ENCODE measurements at regions not wholly inside any gene's neighbourhood (a gene's known extent, or its start where the extent isn't known, plus 50 kb on each side); places are given as distances from the start of the nearest gene placed in this dataset.

- H3K36me3 ChIP-seq (ENCODE audit: control insufficient read depth, insufficient read depth, low read length): no peaks in the 10 kb centered on the region
- H3K4me1 ChIP-seq (ENCODE audit: control insufficient read depth, insufficient read depth, low read length): no peaks in the 10 kb centered on the region; the same call in 1 of the 2 replicates
- no peak overlapping the region for H3K27ac ChIP-seq (ENCODE audit: low read depth, low read length)
- no peaks in the 10 kb centered on the region for H3K27me3 ChIP-seq (ENCODE audit: control insufficient read depth, insufficient read depth, low read length)
- H3K4me3 ChIP-seq (ENCODE audit: low read depth, low read length): no peak overlapping the region
- H3K9me3 ChIP-seq (ENCODE audit: control insufficient read depth, insufficient read depth, low read length): no peaks in the 10 kb centered on the region
- H3K9ac ChIP-seq (ENCODE audit: low read depth, low read length): no peak overlapping the region
Observed at GRCh38 chr5:169415371-169415770, 114.4 kb upstream of the SLIT3 start.

- no peaks in the 10 kb centered on the region for H3K36me3 ChIP-seq (ENCODE audit: control insufficient read depth, insufficient read depth, low read length)
- no peak overlapping the region for H3K27ac ChIP-seq (ENCODE audit: low read depth, low read length)
- H3K27me3 ChIP-seq (ENCODE audit: control insufficient read depth, insufficient read depth, low read length): no peaks in the 10 kb centered on the region
- H3K4me1 ChIP-seq (ENCODE audit: control insufficient read depth, insufficient read depth, low read length): no peaks in the 10 kb centered on the region; the same call in 1 of the 2 replicates
- no peak overlapping the region for H3K9ac ChIP-seq (ENCODE audit: low read depth, low read length)
- no peak overlapping the region for H3K4me3 ChIP-seq (ENCODE audit: low read depth, low read length)
- H3K9me3 ChIP-seq (ENCODE audit: control insufficient read depth, insufficient read depth, low read length): no peaks in the 10 kb centered on the region
Observed at GRCh38 chr5:169413416-169413815, 112.5 kb upstream of the SLIT3 start.

- Histone ChIP-seq H3K4me3 (ENCODE audit: low read depth, low read length) (no peak overlapping the region), H3K27me3 (ENCODE audit: control insufficient read depth, insufficient read depth, low read length) (no peaks in the 10 kb centered on the region), H3K4me1 (ENCODE audit: control insufficient read depth, insufficient read depth, low read length) (no peaks in the 10 kb centered on the region; the same call in 1 of the 2 replicates), H3K9ac (ENCODE audit: low read depth, low read length) (no peak overlapping the region), H3K9me3 (ENCODE audit: control insufficient read depth, insufficient read depth, low read length) (no peaks in the 10 kb centered on the region), H3K27ac (ENCODE audit: low read depth, low read length) (no peak overlapping the region), H3K36me3 (ENCODE audit: control insufficient read depth, insufficient read depth, low read length) (no peaks in the 10 kb centered on the region)
Observed at GRCh38 chr5:169412831-169413230, 111.9 kb upstream of the SLIT3 start.

DNA sequence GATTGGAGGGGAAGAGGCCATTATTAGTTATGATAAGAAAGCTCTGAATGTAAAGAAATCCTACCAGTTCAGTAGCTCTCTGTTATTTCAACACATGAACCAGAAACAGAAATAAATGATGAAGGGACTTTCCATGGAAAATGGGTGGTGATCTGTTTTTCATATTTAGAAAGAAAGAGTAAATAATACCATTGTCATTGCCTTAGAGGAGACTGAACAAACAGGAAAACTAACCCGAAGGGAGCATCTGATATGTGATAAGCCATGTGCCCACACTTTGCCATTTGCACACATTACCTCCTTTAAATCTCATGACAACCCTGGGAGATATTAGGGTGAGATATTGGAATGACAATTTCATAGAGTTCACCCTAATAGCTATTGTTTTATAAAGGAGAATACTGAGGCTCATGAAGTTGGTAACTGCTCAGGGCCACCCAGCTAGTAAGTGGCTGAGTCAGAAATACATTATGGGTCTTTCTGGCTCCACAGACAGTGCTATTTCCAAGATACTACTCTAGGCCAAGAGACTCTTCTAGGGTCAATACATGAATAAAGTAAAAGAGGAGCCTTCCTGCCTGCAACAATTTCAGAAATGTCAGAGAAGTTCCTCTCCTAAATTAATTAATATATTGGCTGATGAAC lies 111.0 kb upstream of the SLIT3 start:
- H3K27ac ChIP-seq (ENCODE audit: low read depth, low read length): no peak overlapping the region
- H3K27me3 ChIP-seq (ENCODE audit: control insufficient read depth, insufficient read depth, low read length): no peaks in the 10 kb centered on the region
- no peaks in the 10 kb centered on the region for H3K9me3 ChIP-seq (ENCODE audit: control insufficient read depth, insufficient read depth, low read length)
- H3K9ac ChIP-seq (ENCODE audit: low read depth, low read length): no peak overlapping the region
- no peaks in the 10 kb centered on the region for H3K36me3 ChIP-seq (ENCODE audit: control insufficient read depth, insufficient read depth, low read length)
- H3K4me1 ChIP-seq (ENCODE audit: control insufficient read depth, insufficient read depth, low read length): no peaks in the 10 kb centered on the region; the same call in 1 of the 2 replicates
- no peak overlapping the region for H3K4me3 ChIP-seq (ENCODE audit: low read depth, low read length)

DNA sequence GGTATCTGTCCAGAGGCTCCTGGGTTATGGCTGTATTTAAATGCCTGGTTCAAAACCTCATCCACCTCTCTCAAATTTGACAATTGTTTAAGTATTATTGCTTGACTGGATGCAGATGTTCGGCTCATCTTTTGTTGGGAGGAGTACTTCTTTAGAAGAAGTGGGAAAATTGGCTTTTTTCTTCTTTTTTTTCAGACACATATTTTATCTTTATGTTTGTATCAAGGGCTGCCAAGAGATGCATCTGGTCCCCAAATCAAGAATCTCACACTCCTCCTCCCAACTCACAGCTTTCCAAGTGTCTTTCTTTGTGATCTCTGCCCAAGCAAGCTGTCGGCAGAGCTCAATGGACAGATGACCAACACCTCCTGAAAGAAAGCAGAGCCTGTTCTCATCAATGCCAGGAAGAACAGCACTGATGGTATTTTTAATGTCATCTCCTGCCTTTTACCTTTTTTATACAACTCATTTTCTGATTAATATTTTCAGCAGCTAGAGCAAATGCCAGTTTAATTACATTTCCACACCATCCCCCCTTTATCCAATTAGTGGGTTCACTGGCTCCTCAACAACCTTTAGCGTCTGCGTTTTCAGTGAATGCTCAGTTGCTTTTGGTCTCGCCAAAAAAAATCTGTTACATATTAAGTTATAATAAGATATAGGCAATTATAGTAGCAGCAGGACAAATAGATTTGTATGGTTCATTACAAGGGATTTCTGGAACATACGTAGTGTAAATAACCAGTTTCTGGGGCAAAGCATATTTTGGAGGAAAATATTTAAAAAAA lies 110.3 kb upstream of the SLIT3 start:
- H3K4me3 ChIP-seq (ENCODE audit: low read depth, low read length): no peak overlapping the region
- H3K27ac ChIP-seq (ENCODE audit: low read depth, low read length): no peak overlapping the region
- H3K27me3 ChIP-seq (ENCODE audit: control insufficient read depth, insufficient read depth, low read length): no peaks in the 10 kb centered on the region
- H3K4me1 ChIP-seq (ENCODE audit: control insufficient read depth, insufficient read depth, low read length): no peaks in the 10 kb centered on the region
- no peaks in the 10 kb centered on the region for H3K9me3 ChIP-seq (ENCODE audit: control insufficient read depth, insufficient read depth, low read length)
- no peaks in the 10 kb centered on the region for H3K36me3 ChIP-seq (ENCODE audit: control insufficient read depth, insufficient read depth, low read length)
- no peak overlapping the region for H3K9ac ChIP-seq (ENCODE audit: low read depth, low read length)

GRCh38 chr5:169408731-169409130 lies 107.8 kb upstream of the SLIT3 start:
- Histone ChIP-seq H3K9ac (ENCODE audit: low read depth, low read length) (no peak overlapping the region), H3K36me3 (ENCODE audit: control insufficient read depth, insufficient read depth, low read length) (no peaks in the 10 kb centered on the region), H3K27ac (ENCODE audit: low read depth, low read length) (no peak overlapping the region), H3K27me3 (ENCODE audit: control insufficient read depth, insufficient read depth, low read length) (no peaks in the 10 kb centered on the region), H3K9me3 (ENCODE audit: control insufficient read depth, insufficient read depth, low read length) (no peaks in the 10 kb centered on the region), H3K4me3 (ENCODE audit: low read depth, low read length) (no peak overlapping the region), H3K4me1 (ENCODE audit: control insufficient read depth, insufficient read depth, low read length) (no peaks in the 10 kb centered on the region)

GRCh38 chr5:169408171-169408570 lies 107.2 kb upstream of the SLIT3 start:
- H3K9me3 ChIP-seq (ENCODE audit: control insufficient read depth, insufficient read depth, low read length): no peaks in the 10 kb centered on the region
- H3K27me3 ChIP-seq (ENCODE audit: control insufficient read depth, insufficient read depth, low read length): no peaks in the 10 kb centered on the region
- H3K36me3 ChIP-seq (ENCODE audit: control insufficient read depth, insufficient read depth, low read length): no peaks in the 10 kb centered on the region
- no peak overlapping the region for H3K27ac ChIP-seq (ENCODE audit: low read depth, low read length)
- no peaks in the 10 kb centered on the region for H3K4me1 ChIP-seq (ENCODE audit: control insufficient read depth, insufficient read depth, low read length)
- H3K9ac ChIP-seq (ENCODE audit: low read depth, low read length): no peak overlapping the region
- no peak overlapping the region for H3K4me3 ChIP-seq (ENCODE audit: low read depth, low read length)

GRCh38 chr5:169404223-169404622 lies 103.3 kb upstream of the SLIT3 start:
- no peaks in the 10 kb centered on the region for H3K27me3 ChIP-seq (ENCODE audit: control insufficient read depth, insufficient read depth, low read length)
- H3K4me1 ChIP-seq (ENCODE audit: control insufficient read depth, insufficient read depth, low read length): no peaks in the 10 kb centered on the region
- H3K36me3 ChIP-seq (ENCODE audit: control insufficient read depth, insufficient read depth, low read length): no peaks in the 10 kb centered on the region
- no peak overlapping the region for H3K27ac ChIP-seq (ENCODE audit: low read depth, low read length)
- H3K4me3 ChIP-seq (ENCODE audit: low read depth, low read length): no peak overlapping the region
- no peak overlapping the region for H3K9ac ChIP-seq (ENCODE audit: low read depth, low read length)
- H3K9me3 ChIP-seq (ENCODE audit: control insufficient read depth, insufficient read depth, low read length): no peaks in the 10 kb centered on the region

DNA sequence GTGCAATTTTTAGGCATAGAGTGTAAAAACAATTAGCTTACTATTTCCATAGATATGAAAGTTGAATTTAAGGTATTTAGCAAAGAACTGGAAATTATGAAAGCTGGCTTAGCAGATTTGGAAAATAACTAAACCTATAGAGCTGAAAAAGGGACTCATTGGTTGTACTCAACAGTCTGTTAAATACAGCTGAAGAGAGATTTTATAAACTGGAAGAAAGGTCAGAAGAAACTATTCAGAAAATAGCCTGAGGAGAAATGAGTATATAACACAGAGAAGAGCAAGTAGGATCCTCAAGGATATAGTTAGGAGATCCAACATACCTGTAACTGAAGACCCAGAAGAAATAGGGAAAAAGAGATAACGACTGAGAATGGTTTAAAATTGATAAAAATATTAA lies 97.6 kb upstream of the SLIT3 start:
- no peak overlapping the region for H3K4me3 ChIP-seq (ENCODE audit: low read depth, low read length)
- no peak overlapping the region for H3K9ac ChIP-seq (ENCODE audit: low read depth, low read length)
- no peaks in the 10 kb centered on the region for H3K27me3 ChIP-seq (ENCODE audit: control insufficient read depth, insufficient read depth, low read length)
- no peaks in the 10 kb centered on the region for H3K4me1 ChIP-seq (ENCODE audit: control insufficient read depth, insufficient read depth, low read length)
- peaks cover 7% of the 10 kb centered on the region; the same call in 1 of the 2 replicates for H3K9me3 ChIP-seq (ENCODE audit: control insufficient read depth, insufficient read depth, low read length)
- H3K27ac ChIP-seq (ENCODE audit: low read depth, low read length): no peak overlapping the region
- H3K36me3 ChIP-seq (ENCODE audit: control insufficient read depth, insufficient read depth, low read length): no peaks in the 10 kb centered on the region

GRCh38 chr5:169395136-169395535 lies 94.2 kb upstream of the SLIT3 start:
- H3K4me3 ChIP-seq (ENCODE audit: low read depth, low read length): no peak overlapping the region
- peaks cover 7% of the 10 kb centered on the region; the same call in 1 of the 2 replicates for H3K9me3 ChIP-seq (ENCODE audit: control insufficient read depth, insufficient read depth, low read length)

GRCh38 chr5:169394371-169394770 lies 93.4 kb upstream of the SLIT3 start:
- Histone ChIP-seq H3K9ac (ENCODE audit: low read depth, low read length) (no peak overlapping the region), H3K4me3 (ENCODE audit: low read depth, low read length) (no peak overlapping the region), H3K27me3 (ENCODE audit: control insufficient read depth, insufficient read depth, low read length) (no peaks in the 10 kb centered on the region), H3K4me1 (ENCODE audit: control insufficient read depth, insufficient read depth, low read length) (no peaks in the 10 kb centered on the region), H3K36me3 (ENCODE audit: control insufficient read depth, insufficient read depth, low read length) (no peaks in the 10 kb centered on the region), H3K27ac (ENCODE audit: low read depth, low read length) (no peak overlapping the region), H3K9me3 (ENCODE audit: control insufficient read depth, insufficient read depth, low read length) (peaks cover 7% of the 10 kb centered on the region; the same call in 1 of the 2 replicates)

More at GRCh38 chr5:169395136-169395535, 94.2 kb upstream of the SLIT3 start:
- H3K27me3 ChIP-seq (ENCODE audit: control insufficient read depth, insufficient read depth, low read length): no peaks in the 10 kb centered on the region
- no peak overlapping the region for H3K27ac ChIP-seq (ENCODE audit: low read depth, low read length)
- H3K36me3 ChIP-seq (ENCODE audit: control insufficient read depth, insufficient read depth, low read length): no peaks in the 10 kb centered on the region
- H3K4me1 ChIP-seq (ENCODE audit: control insufficient read depth, insufficient read depth, low read length): no peaks in the 10 kb centered on the region
- no peak overlapping the region for H3K9ac ChIP-seq (ENCODE audit: low read depth, low read length)
